ENCODE measurements at regions not wholly inside any gene's neighbourhood (a gene's known extent, or its start where the extent isn't known, plus 50 kb on each side); places are given as distances from the start of the nearest gene placed in this dataset.
A peak's percentile ranks its signal among the peaks of the same experiment; 100 is the strongest.

DNA sequence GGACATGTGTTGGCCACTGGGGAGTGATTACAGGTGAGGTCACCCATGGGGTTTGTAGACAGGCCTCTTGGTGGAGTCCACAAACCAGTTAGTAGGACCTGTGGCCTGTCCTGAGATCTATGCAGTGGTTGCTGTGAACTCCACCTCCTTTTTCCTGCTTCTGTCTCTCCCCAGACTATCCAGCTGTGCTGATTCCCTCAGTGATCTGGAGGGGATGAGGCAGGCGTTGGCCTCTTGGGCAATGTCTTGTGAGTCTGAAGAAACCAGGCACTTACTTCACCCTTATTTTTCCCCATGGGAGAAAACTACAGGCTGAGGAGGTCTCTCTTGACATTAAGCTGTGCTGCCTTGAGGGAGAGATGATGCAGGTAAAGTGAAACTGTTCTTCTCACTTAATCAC lies 257.2 kb upstream of the PRICKLE1 start:
- Histone ChIP-seq H3K4me1 (ENCODE audit: control insufficient read depth, extremely low read depth, insufficient read depth, low read length) (no peaks in the 10 kb centered on the region), H3K9me3 (ENCODE audit: control insufficient read depth, insufficient read depth, low read depth, low read length) (no peaks in the 10 kb centered on the region), H3K79me2 (ENCODE audit: control insufficient read depth, insufficient read depth, low read length) (no peaks in the 10 kb centered on the region), H3K36me3 (ENCODE audit: control insufficient read depth, insufficient read depth, low read length) (no peaks in the 10 kb centered on the region), H3K9ac (ENCODE audit: insufficient read depth, low read length) (no peak overlapping the region), H2AFZ (ENCODE audit: low read length) (no peak overlapping the region), H3K27ac (ENCODE audit: insufficient read depth, low read length) (no peak overlapping the region), H4K20me1 (ENCODE audit: control insufficient read depth, extremely low read depth, insufficient read depth, low read length) (no peaks in the 10 kb centered on the region), H3K4me3 (replicated peaks in 1 of 4; ENCODE audit: control extremely low read depth in 1 of 4, insufficient read depth in 1 of 4, low read depth in 3 of 4, low read length in 4 of 4) (no peak overlapping the region), H3K4me2 (ENCODE audit: extremely low read depth, insufficient read depth, low read length) (no peak overlapping the region), H3K27me3 (ENCODE audit: control insufficient read depth, insufficient read depth, low read length) (no peaks in the 10 kb centered on the region)
- no peak for TF ChIP-seq CTCF (conservative IDR thresholded peaks at IDR 0.05 in 1 of 2, IDR thresholded peaks at IDR 0.05 in 1 of 2; ENCODE audit: low read depth in 1 of 2, low read length in 2 of 2)
- TF ChIP-seq EZH2 (IDR thresholded peaks at IDR 0.05; ENCODE audit: low read length, missing control alignments): no peak
- DNase-seq (ENCODE audit: low read depth in 2 of 2): peak in 1 of 2 donors; percentile 40

GRCh38 chr12:42834062-42834461 lies 244.5 kb upstream of the PRICKLE1 start:
- no peaks in the 10 kb centered on the region for H3K79me2 ChIP-seq (ENCODE audit: control insufficient read depth, insufficient read depth, low read length)
- no peaks in the 10 kb centered on the region for H3K4me1 ChIP-seq (ENCODE audit: control insufficient read depth, extremely low read depth, insufficient read depth, low read length)
- no peaks in the 10 kb centered on the region for H4K20me1 ChIP-seq (ENCODE audit: control insufficient read depth, extremely low read depth, insufficient read depth, low read length)
- no peaks in the 10 kb centered on the region for H3K27me3 ChIP-seq (ENCODE audit: control insufficient read depth, insufficient read depth, low read length)
- no peak overlapping the region for H3K4me3 ChIP-seq (replicated peaks in 1 of 4; ENCODE audit: control extremely low read depth in 1 of 4, insufficient read depth in 1 of 4, low read depth in 3 of 4, low read length in 4 of 4)
- DNase-seq (ENCODE audit: low read depth in 2 of 2): no peak
- TF ChIP-seq EZH2 (IDR thresholded peaks at IDR 0.05; ENCODE audit: low read length, missing control alignments) (no peak), CTCF (conservative IDR thresholded peaks at IDR 0.05 in 1 of 2, IDR thresholded peaks at IDR 0.05 in 1 of 2; ENCODE audit: low read depth in 1 of 2, low read length in 2 of 2) (no peak)
- no peak overlapping the region for H2AFZ ChIP-seq (ENCODE audit: low read length)
- H3K36me3 ChIP-seq (ENCODE audit: control insufficient read depth, insufficient read depth, low read length): no peaks in the 10 kb centered on the region
- H3K9ac ChIP-seq (ENCODE audit: insufficient read depth, low read length): no peak overlapping the region
- no peak overlapping the region for H3K27ac ChIP-seq (ENCODE audit: insufficient read depth, low read length)
- H3K9me3 ChIP-seq (ENCODE audit: control insufficient read depth, insufficient read depth, low read depth, low read length): no peaks in the 10 kb centered on the region
- H3K4me2 ChIP-seq (ENCODE audit: extremely low read depth, insufficient read depth, low read length): no peak overlapping the region

DNA sequence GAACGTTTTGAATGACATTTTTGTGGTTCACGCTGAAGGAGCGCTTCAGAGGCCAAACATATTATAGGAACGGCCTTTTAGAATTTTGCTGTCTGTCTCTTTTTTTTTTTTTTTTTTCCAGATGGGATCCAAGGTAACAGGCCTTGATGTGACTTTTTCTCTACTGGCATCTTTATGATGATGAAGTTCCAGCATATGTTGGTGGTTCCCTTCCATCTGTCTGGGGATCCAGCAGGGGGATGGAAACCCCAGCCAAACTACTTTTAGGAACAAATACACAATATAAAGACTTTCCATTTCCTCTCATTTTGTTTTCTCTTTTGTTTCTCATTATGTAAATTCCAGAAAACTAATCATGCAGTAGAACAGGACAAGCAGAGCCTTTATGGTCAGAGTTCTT lies 239.3 kb upstream of the PRICKLE1 start:
- H3K4me2 ChIP-seq (ENCODE audit: extremely low read depth, insufficient read depth, low read length): no peak overlapping the region
- TF ChIP-seq EZH2 (IDR thresholded peaks at IDR 0.05; ENCODE audit: low read length, missing control alignments): no peak
- TF ChIP-seq CTCF (conservative IDR thresholded peaks at IDR 0.05 in 1 of 2, IDR thresholded peaks at IDR 0.05 in 1 of 2; ENCODE audit: low read depth in 1 of 2, low read length in 2 of 2): no peak
- no peaks in the 10 kb centered on the region for H3K79me2 ChIP-seq (ENCODE audit: control insufficient read depth, insufficient read depth, low read length)
- H2AFZ ChIP-seq (ENCODE audit: low read length): no peak overlapping the region
- H3K4me1 ChIP-seq (ENCODE audit: control insufficient read depth, extremely low read depth, insufficient read depth, low read length): no peaks in the 10 kb centered on the region
- H3K27me3 ChIP-seq (ENCODE audit: control insufficient read depth, insufficient read depth, low read length): no peaks in the 10 kb centered on the region
- no peaks in the 10 kb centered on the region for H3K9me3 ChIP-seq (ENCODE audit: control insufficient read depth, insufficient read depth, low read depth, low read length)
- H3K4me3 ChIP-seq (replicated peaks in 1 of 4; ENCODE audit: control extremely low read depth in 1 of 4, insufficient read depth in 1 of 4, low read depth in 3 of 4, low read length in 4 of 4): no peak overlapping the region
- DNase-seq (ENCODE audit: low read depth in 2 of 2): peak in 1 of 2 donors; percentile 51
- no peaks in the 10 kb centered on the region for H4K20me1 ChIP-seq (ENCODE audit: control insufficient read depth, extremely low read depth, insufficient read depth, low read length)
- no peak overlapping the region for H3K9ac ChIP-seq (ENCODE audit: insufficient read depth, low read length)
- no peaks in the 10 kb centered on the region for H3K36me3 ChIP-seq (ENCODE audit: control insufficient read depth, insufficient read depth, low read length)
- no peak overlapping the region for H3K27ac ChIP-seq (ENCODE audit: insufficient read depth, low read length)

All from fibroblast of lung (primary cell).